Activated CD4-positive, alpha-beta memory T cell treated with anti-CD3 and anti-CD28 coated beads for 36 hours (primary cell): ENCODE measurements at regions not wholly inside any gene's neighbourhood (a gene's known extent, or its start where the extent isn't known, plus 50 kb on each side); places are given as distances from the start of the nearest gene placed in this dataset.
"Not testable (repeated sequence)": the region's sequence is repeated elsewhere in the genome, so short reads cannot be mapped to it uniquely, and the experiment has no call there.

Source experiments
- CTCF ChIA-PET: fragments of 350-600 bp; sonication (Branson Sonifier 250); formaldehyde crosslinking; loops from one replicate; lab custom pipeline; 2021; ENCODE audit warnings: antibody characterized with exemption, inconsistent platforms; lab: Charles Lee
- POLR2A ChIA-PET: fragments of 350-600 bp; sonication (Branson Sonifier 250); formaldehyde crosslinking; loops from one replicate; lab custom pipeline; 2021; ENCODE audit warnings: antibody characterized with exemption; lab: Charles Lee
- DNase-seq: peaks from one replicate; pipeline ENCODE4 v3.0.0-alpha.2; 2020
- H3K27ac Mint-ChIP-seq: one replicate; pipeline ENCODE4 v1.8.0; 2021; ENCODE audit warnings: mixed read lengths
- H3K27me3 Mint-ChIP-seq: one replicate; pipeline ENCODE4 v1.8.0; 2021; ENCODE audit warnings: mixed read lengths
- H3K36me3 Mint-ChIP-seq: one replicate; pipeline ENCODE4 v1.8.0; 2021; ENCODE audit warnings: mixed read lengths
- H3K4me1 Mint-ChIP-seq: one replicate; pipeline ENCODE4 v1.8.0; 2021; ENCODE audit warnings: low read depth, mixed read lengths
- H3K4me3 Mint-ChIP-seq: one replicate; pipeline ENCODE4 v1.8.0; 2021; ENCODE audit warnings: mild to moderate bottlenecking, mixed read lengths
- H3K9me3 Mint-ChIP-seq: one replicate; pipeline ENCODE4 v1.8.0; 2021; ENCODE audit warnings: mixed read lengths
- intact Hi-C: fragments of 100-400 bp; cut with micrococcal nuclease; formaldehyde crosslinking; loops from one replicate; pipeline ENCODE4 v1.15.1; 2023

GRCh38 chr5:117539692-117540091 is 965.1 kb upstream of the SEMA6A start:
- ChIA-PET POLR2A (no interaction called here), CTCF (no interaction called here)
- Mint-ChIP-seq H3K27me3 (no peaks in the 10 kb centered on the region), H3K4me1 (no peaks in the 10 kb centered on the region), H3K4me3 (no peak overlapping the region), H3K36me3 (no peaks in the 10 kb centered on the region), H3K27ac (no peak overlapping the region), H3K9me3 (peaks cover 2% of the 10 kb centered on the region)
- intact Hi-C loops: no loop called here
- DNase-seq: no peak

- Mint-ChIP-seq H3K4me3 (no peak overlapping the region), H3K9me3 (peaks cover 2% of the 10 kb centered on the region), H3K27ac (no peak overlapping the region), H3K36me3 (no peaks in the 10 kb centered on the region), H3K27me3 (no peaks in the 10 kb centered on the region), H3K4me1 (no peaks in the 10 kb centered on the region)
- ChIA-PET POLR2A (no interaction called here), CTCF (no interaction called here)
- DNase-seq: no peak
- intact Hi-C loops: no loop called here
These were observed 959.2 kb upstream of the SEMA6A start for GRCh38 chr5:117533792-117534191.

DNA sequence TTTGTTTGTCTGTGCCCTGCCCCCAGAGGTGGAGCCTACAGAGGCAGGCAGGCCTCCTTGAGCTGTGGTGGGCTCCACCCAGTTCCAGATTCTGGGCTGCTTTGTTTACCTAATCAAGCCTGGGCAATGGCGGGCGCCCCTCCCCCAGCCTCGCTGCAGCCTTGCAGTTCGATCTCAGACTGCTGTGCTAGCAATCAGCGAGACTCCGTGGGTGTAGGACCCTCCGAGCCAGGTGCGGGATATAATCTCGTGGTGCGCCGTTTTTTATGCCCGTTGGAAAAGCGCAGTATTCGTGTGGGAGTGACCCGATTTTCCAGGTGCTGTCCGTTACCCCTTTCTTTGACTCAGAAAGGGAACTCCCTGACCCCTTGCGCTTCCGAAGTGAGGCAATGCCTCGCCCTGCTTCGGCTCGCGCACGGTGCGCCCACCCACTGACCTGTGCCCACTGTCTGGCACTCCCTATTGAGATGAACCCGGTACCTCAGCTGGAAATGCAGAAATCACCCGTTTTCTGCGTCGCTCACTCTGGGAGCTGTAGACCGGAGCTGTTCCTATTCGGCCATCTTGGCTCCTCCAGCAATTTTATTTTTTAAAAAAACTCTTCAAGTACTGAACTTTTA is 958.5 kb upstream of the SEMA6A start:
- DNase-seq, intact Hi-C loops, H3K27me3 Mint-ChIP-seq, H3K9me3 Mint-ChIP-seq, H3K4me3 Mint-ChIP-seq, H3K27ac Mint-ChIP-seq, CTCF ChIA-PET, H3K4me1 Mint-ChIP-seq, H3K36me3 Mint-ChIP-seq, POLR2A ChIA-PET: not testable (repeated sequence)

DNA sequence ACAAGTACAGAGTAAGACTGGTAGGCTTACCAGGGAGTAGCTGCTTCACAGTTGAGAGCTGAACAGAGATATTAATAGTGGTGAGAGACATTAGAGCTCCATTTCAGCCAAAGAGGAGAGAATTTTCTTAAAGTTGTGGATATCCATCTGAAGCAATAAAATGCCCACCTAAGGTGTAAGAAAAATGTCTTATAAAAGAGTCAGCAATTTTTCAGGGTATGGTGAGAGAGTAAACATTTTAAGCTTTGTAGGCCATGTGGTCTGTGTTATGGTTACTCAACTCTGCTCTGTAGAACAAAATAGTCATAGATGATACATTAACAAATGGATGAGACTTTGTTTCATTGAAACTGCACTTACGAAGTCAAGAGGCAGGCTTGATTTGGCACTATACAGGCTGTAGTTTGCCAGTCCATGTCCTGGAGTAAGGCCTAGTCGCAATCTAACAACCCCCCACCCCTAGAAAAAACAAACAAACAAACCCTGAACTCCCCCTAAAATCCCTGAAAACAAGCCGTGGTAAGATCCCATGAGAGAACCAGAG is 945.4 kb upstream of the SEMA6A start:
- H3K27me3 Mint-ChIP-seq: no peaks in the 10 kb centered on the region
- intact Hi-C loops: no loop called here
- ChIA-PET CTCF (no interaction called here), POLR2A (no interaction called here)
- H3K36me3 Mint-ChIP-seq: no peaks in the 10 kb centered on the region
- H3K4me1 Mint-ChIP-seq: no peaks in the 10 kb centered on the region
- H3K27ac Mint-ChIP-seq: no peak overlapping the region
- H3K4me3 Mint-ChIP-seq: no peak overlapping the region
- DNase-seq: no peak
- peaks cover 5% of the 10 kb centered on the region for H3K9me3 Mint-ChIP-seq

DNA sequence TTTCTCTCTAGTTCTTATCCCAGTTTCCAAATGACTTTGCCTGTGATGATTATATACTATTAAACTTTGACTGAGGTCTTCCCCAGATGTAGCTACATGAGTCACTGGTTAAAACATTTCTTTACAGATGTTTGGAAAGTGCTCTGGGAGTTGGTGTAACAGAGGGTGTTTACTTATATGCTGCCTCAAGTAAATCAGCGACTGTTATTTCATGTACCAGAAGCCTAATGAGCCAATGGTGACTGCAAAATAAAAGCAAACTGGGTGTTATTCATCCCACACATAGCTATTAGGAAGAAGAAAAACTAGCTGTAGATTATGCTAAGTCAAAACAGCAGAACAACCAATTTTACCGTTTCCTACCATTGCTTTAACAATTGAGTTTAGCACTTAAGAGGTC is 929.7 kb upstream of the SEMA6A start:
- no peak overlapping the region for H3K27ac Mint-ChIP-seq
- H3K27me3 Mint-ChIP-seq: no peaks in the 10 kb centered on the region
- ChIA-PET POLR2A (no interaction called here), CTCF (no interaction called here)
- DNase-seq: no peak
- no peaks in the 10 kb centered on the region for H3K4me1 Mint-ChIP-seq
- H3K4me3 Mint-ChIP-seq: no peak overlapping the region
- intact Hi-C loops: no loop called here
- H3K9me3 Mint-ChIP-seq: peaks cover 4% of the 10 kb centered on the region
- H3K36me3 Mint-ChIP-seq: no peaks in the 10 kb centered on the region

DNA sequence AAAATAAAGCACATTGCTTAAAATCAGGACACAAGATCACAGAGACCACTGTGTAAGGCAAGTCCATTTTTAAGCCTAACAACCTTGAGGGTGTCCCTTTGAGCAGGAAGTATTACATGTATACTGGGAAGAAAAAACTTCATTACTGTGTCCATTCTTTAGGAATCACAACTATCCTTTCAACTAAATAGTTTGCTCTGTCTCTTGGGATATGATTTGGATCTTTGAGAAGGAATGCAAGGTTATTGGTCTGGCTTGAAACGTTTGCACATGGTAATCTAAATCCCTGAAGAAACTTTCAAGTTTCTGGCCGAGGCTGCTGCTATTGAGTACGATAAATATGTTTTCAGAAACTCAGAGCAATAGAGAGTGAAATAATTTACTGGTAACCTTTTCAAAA is 923.0 kb upstream of the SEMA6A start:
- Mint-ChIP-seq H3K27me3 (no peaks in the 10 kb centered on the region), H3K27ac (no peak overlapping the region), H3K36me3 (no peaks in the 10 kb centered on the region), H3K9me3 (peaks cover 4% of the 10 kb centered on the region), H3K4me3 (no peak overlapping the region), H3K4me1 (no peaks in the 10 kb centered on the region)
- POLR2A ChIA-PET: no interaction called here
- intact Hi-C loops: no loop called here
- DNase-seq: no peak
- CTCF ChIA-PET: no interaction called here

DNA sequence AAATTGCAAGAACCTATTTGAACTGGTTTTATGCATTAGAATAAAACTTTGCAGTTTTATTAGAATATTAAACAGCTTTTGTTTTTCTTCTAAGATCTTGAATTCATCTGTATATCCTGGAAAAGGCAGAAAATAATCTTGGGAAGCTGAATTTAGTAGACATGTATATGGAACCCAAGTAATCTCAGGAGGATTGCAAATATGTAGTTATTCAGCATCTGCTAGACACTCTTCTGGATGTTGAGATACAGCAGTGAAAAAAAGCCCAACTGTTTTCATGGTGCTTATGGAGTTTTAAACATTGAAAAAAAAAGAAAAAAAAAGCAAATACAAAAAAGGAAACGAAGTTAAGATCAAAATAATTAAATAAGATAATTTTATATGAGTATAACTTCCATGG is 922.2 kb upstream of the SEMA6A start:
- peaks cover 5% of the 10 kb centered on the region for H3K9me3 Mint-ChIP-seq
- DNase-seq: no peak
- H3K4me1 Mint-ChIP-seq: no peaks in the 10 kb centered on the region
- no peak overlapping the region for H3K27ac Mint-ChIP-seq
- intact Hi-C loops: no loop called here
- ChIA-PET POLR2A (no interaction called here), CTCF (interaction anchor here (0.8 kb wide), 1 partner anchor 296 kb away, joined by 3 read pairs; no protein-coding TSS in a partner anchor)
- no peaks in the 10 kb centered on the region for H3K36me3 Mint-ChIP-seq
- H3K4me3 Mint-ChIP-seq: no peak overlapping the region
- no peaks in the 10 kb centered on the region for H3K27me3 Mint-ChIP-seq

DNA sequence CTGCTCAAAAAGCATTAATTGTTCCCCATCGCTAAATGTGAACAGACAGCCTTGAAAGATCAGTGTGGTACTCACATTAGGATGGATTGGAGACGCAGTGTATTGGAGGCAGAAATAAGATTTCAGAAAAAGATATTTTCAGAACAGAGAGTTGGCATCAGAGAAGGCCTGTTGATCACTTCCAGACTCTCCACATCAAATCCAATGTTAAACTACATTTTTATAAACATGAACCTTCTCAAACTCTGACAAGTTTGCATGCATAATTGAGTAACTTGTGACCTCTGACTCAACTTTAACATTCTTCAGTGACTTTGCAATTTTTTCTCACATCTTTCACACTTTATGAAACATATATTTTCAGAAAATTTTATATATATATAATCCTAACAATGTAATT is 919.6 kb upstream of the SEMA6A start:
- Mint-ChIP-seq H3K27ac (no peak overlapping the region), H3K9me3 (peaks cover 5% of the 10 kb centered on the region), H3K36me3 (no peaks in the 10 kb centered on the region), H3K4me3 (no peak overlapping the region), H3K4me1 (no peaks in the 10 kb centered on the region), H3K27me3 (no peaks in the 10 kb centered on the region)
- ChIA-PET POLR2A (no interaction called here), CTCF (no interaction called here)
- intact Hi-C loops: no loop called here
- no peak for DNase-seq

- Mint-ChIP-seq H3K27me3 (no peaks in the 10 kb centered on the region), H3K36me3 (no peaks in the 10 kb centered on the region), H3K27ac (no peak overlapping the region), H3K9me3 (peaks cover 9% of the 10 kb centered on the region), H3K4me1 (no peaks in the 10 kb centered on the region), H3K4me3 (no peak overlapping the region)
- no peak for DNase-seq
- CTCF ChIA-PET: no interaction called here
- POLR2A ChIA-PET: no interaction called here
- intact Hi-C loops: no loop called here
These were observed 914.4 kb upstream of the SEMA6A start for GRCh38 chr5:117488976-117489500.

GRCh38 chr5:117487556-117487955 is 912.9 kb upstream of the SEMA6A start:
- intact Hi-C loops: no loop called here
- ChIA-PET CTCF (no interaction called here), POLR2A (no interaction called here)
- H3K4me3 Mint-ChIP-seq: no peak overlapping the region
- H3K4me1 Mint-ChIP-seq: no peaks in the 10 kb centered on the region
- no peak for DNase-seq
- peaks cover 7% of the 10 kb centered on the region for H3K9me3 Mint-ChIP-seq
- no peak overlapping the region for H3K27ac Mint-ChIP-seq
- H3K36me3 Mint-ChIP-seq: no peaks in the 10 kb centered on the region
- no peaks in the 10 kb centered on the region for H3K27me3 Mint-ChIP-seq

DNA sequence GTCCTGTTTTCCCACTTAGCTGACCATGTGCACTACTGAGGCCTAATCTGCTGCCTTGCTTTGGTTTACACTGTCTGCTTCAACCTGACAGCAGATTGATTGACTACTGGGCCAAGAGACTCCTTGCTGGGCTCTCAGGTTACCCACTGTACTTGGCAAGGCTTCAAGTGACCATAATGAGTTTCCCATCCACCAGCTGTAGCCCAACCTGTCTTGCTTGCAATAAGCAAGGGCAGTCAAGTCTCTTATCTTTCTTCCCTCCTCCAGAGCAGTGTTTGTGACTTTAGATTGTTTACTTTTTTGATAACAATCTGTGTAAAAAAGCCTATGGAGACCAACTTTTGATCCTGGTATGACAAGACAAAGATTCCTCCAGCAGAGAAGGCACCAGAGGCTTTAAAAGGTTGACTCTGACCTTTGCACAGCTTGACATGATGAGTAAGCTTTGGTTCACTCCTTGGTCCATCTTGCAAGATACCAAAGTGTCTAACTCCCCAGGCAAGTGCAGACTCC is 912.3 kb upstream of the SEMA6A start:
- CTCF ChIA-PET: no interaction called here
- no peaks in the 10 kb centered on the region for H3K36me3 Mint-ChIP-seq
- no peak for DNase-seq

GRCh38 chr5:117486261-117486660 is 911.6 kb upstream of the SEMA6A start:
- Mint-ChIP-seq H3K36me3 (no peaks in the 10 kb centered on the region), H3K27me3 (no peaks in the 10 kb centered on the region), H3K4me1 (no peaks in the 10 kb centered on the region), H3K27ac (no peak overlapping the region), H3K9me3 (peaks cover 7% of the 10 kb centered on the region), H3K4me3 (no peak overlapping the region)
- CTCF ChIA-PET: no interaction called here
- POLR2A ChIA-PET: no interaction called here
- intact Hi-C loops: no loop called here
- no peak for DNase-seq

More for the DNA sequence above, 912.3 kb upstream of the SEMA6A start:
- POLR2A ChIA-PET: no interaction called here
- intact Hi-C loops: no loop called here
- Mint-ChIP-seq H3K9me3 (peaks cover 7% of the 10 kb centered on the region), H3K4me1 (no peaks in the 10 kb centered on the region), H3K27me3 (no peaks in the 10 kb centered on the region), H3K4me3 (no peak overlapping the region), H3K27ac (no peak overlapping the region)

DNA sequence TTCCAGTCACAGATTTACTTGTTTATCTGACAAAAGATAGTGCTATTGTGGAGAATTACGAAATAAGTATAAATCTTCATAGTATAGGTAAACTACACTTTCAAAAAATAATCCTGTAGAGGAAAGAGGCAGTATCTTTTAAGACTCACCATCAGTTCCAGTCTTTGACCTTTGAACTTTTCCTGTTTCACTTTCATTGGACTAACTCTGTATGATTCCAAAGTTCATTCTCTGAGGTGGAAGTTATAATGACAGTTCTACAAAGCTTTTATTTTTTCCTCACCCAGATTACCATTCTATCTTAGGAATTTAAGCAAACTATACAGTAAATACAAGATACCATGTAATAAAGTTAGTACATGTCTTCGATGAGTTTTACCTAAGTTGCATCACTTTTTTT is 901.3 kb upstream of the SEMA6A start:
- POLR2A ChIA-PET: no interaction called here
- no peaks in the 10 kb centered on the region for H3K36me3 Mint-ChIP-seq
- no peak overlapping the region for H3K4me3 Mint-ChIP-seq
- H3K9me3 Mint-ChIP-seq: no peaks in the 10 kb centered on the region
- intact Hi-C loops: no loop called here
- H3K27ac Mint-ChIP-seq: no peak overlapping the region
- no peaks in the 10 kb centered on the region for H3K4me1 Mint-ChIP-seq
- CTCF ChIA-PET: interaction anchor here (1.0 kb wide), 1 partner anchor 21 kb away, joined by 3 read pairs; no protein-coding TSS in a partner anchor
- DNase-seq: no peak
- H3K27me3 Mint-ChIP-seq: no peaks in the 10 kb centered on the region
